Fibroblast of mammary gland (primary cell): ENCODE measurements at regions not wholly inside any gene's neighbourhood (a gene's known extent, or its start where the extent isn't known, plus 50 kb on each side); places are given as distances from the start of the nearest gene placed in this dataset.

Source experiments
- DNase-seq: peaks from one replicate; pipeline ENCODE4 v3.0.0-alpha.2; 2010; ENCODE audit warnings: low read depth
- H3K4me3 ChIP-seq: 2 replicates; pipeline ENCODE4 v1.5.1; 2011; ENCODE audit warnings: low read depth, mild to moderate bottlenecking, low read length, moderate library complexity; ENCODE audit not compliant: control insufficient read depth
- CTCF ChIP-seq: conservative IDR thresholded peaks from 2 replicates; pipeline ENCODE4 v1.5.1; 2011; ENCODE audit warnings: low read depth, low read length, inconsistent platforms; ENCODE audit not compliant: control insufficient read depth, insufficient read depth

- no peak for TF ChIP-seq CTCF
- no peak for DNase-seq
- H3K4me3 ChIP-seq, result no peak overlapping the region
Observed at GRCh38 chr3:162161595-162161994, 665.0 kb downstream of the OTOL1 start.

GRCh38 chr3:162165346-162165745, 668.7 kb downstream of the OTOL1 start:
- H3K4me3 ChIP-seq, result no peak overlapping the region
- DNase-seq, result no peak
- no peak for TF ChIP-seq CTCF

DNA sequence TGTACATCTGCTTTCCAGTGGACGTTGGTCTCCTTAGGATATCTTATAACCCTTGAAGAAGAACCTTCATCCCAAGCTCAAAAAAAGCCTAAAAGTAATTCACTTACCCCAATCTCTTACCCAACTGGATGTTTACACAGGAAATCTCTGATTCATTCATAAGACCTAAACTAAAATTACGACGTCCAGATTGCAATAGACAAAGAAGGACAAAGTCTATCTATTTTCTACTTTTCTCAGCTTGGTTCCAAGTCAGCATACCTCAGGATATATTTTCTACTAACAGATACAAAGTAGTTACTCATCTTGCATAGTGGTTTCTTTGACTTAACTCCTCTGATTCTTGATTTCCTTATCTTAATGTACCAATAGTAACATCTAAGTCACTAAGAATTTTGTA, 669.9 kb downstream of the OTOL1 start:
- H3K4me3 ChIP-seq, result no peak overlapping the region
- DNase-seq, result no peak
- TF ChIP-seq CTCF, result no peak

- DNase-seq, result no peak
- TF ChIP-seq CTCF, result no peak
- no peak overlapping the region for H3K4me3 ChIP-seq
Observed at GRCh38 chr3:162168715-162169114, 672.1 kb downstream of the OTOL1 start.

GRCh38 chr3:162170581-162170980, 674.0 kb downstream of the OTOL1 start:
- no peak for TF ChIP-seq CTCF
- no peak for DNase-seq
- no peak overlapping the region for H3K4me3 ChIP-seq

- no peak overlapping the region for H3K4me3 ChIP-seq
- TF ChIP-seq CTCF, result no peak
- no peak for DNase-seq
Observed at GRCh38 chr3:162171970-162172369, 675.4 kb downstream of the OTOL1 start.

- TF ChIP-seq CTCF, result no peak
- no peak for DNase-seq
- H3K4me3 ChIP-seq, result no peak overlapping the region
Observed at GRCh38 chr3:162175145-162175544, 678.5 kb downstream of the OTOL1 start.
